HepG2 (cell line): ENCODE measurements at regions not wholly inside any gene's neighbourhood (a gene's known extent, or its start where the extent isn't known, plus 50 kb on each side); places are given as distances from the start of the nearest gene placed in this dataset.

ENCODE experiments used
- ATAC-seq: fragments of 200-7000 bp; cut with Tn5 transposase; 3 replicates; pipeline ENCODE4 v1.9.1; 2020; ENCODE audit warnings: mild to moderate bottlenecking, moderate library complexity
- BruUV-seq: library from RNA; stranded (reverse); fragments of 400-500 nt; replicated peaks from 2 replicates; lab custom pipeline; 2021; lab: Mats Ljungman, UMichigan
- CTCF ChIA-PET: fragments of 300-600 bp; formaldehyde crosslinking; extraction: SDS; loops from one replicate; lab custom pipeline; 2021; ENCODE audit warnings: low total read pairs, inconsistent platforms, low intra/inter-chr PET ratio; lab: Yijun Ruan, JAX
- POLR2A ChIA-PET: fragments of 350-600 bp; sonication (Branson Sonifier 250); formaldehyde crosslinking; loops from one replicate; lab custom pipeline; 2020; ENCODE audit warnings: antibody characterized with exemption, inconsistent platforms; lab: Yijun Ruan, JAX
- DNase-seq: peaks from one replicate; pipeline ENCODE4 v3.0.0-alpha.2; 2015; ENCODE audit warnings: low spot score
- FAIRE-seq: peaks from 3 replicates; lab custom pipeline; 2011; peaks lifted over from hg19 to GRCh38; lab: Jason Lieb, UNC
- H2AFZ ChIP-seq: one replicate; pipeline ENCODE4 v1.6.1; 2011; ENCODE audit warnings: low read length, inconsistent platforms
- H3K27ac ChIP-seq: fragments of 300-600 bp; 3 replicates; pipeline ENCODE4 v1.8.0; 2011; ENCODE audit warnings: mixed run types, mild to moderate bottlenecking, mixed read lengths, low read length, inconsistent platforms; ENCODE audit not compliant: insufficient read depth; ENCODE audit errors: extremely low read length
- H3K27me3 ChIP-seq, 2 experiments: fragments of 200-600 bp in 1 of 2; 2 replicates in 1 of 2; 3 replicates in 1 of 2; pipeline versions ENCODE4 v1.6.0 to v1.8.0; 2011; ENCODE audit warnings: low read length in 2 of 2, mild to moderate bottlenecking in 2 of 2, moderate library complexity in 2 of 2, inconsistent platforms in 1 of 2; ENCODE audit not compliant: insufficient read depth in 2 of 2, control insufficient read depth in 1 of 2
- H3K36me3 ChIP-seq, 2 experiments: fragments of 200-600 bp in 1 of 2; replicated peaks in 1 of 2; 2 replicates in 1 of 2; 3 replicates in 1 of 2; pipeline versions ENCODE4 v1.5.1 to v1.8.0; 2011; ENCODE audit warnings: low read length in 2 of 2, inconsistent platforms in 1 of 2; ENCODE audit not compliant: insufficient read depth in 2 of 2, control insufficient read depth in 1 of 2
- H3K4me1 ChIP-seq: 2 replicates; pipeline ENCODE4 v1.5.1; 2012; ENCODE audit warnings: low read length, inconsistent platforms; ENCODE audit not compliant: insufficient read depth
- H3K4me2 ChIP-seq: 2 replicates; pipeline ENCODE4 v1.6.0; 2011; ENCODE audit warnings: low read depth, low read length, inconsistent platforms
- H3K4me3 ChIP-seq, 3 experiments: fragments of 200-600 bp in 1 of 3; sonication (generic), shearing (Covaris generic) in 1 of 3; replicated peaks in 1 of 3; 2 replicates each; pipeline ENCODE4 v1.5.1; 2011 to 2016; ENCODE audit warnings: low read length in 3 of 3, inconsistent platforms in 2 of 3, low read depth in 2 of 3, mild to moderate bottlenecking in 2 of 3, control low read depth in 1 of 3, mixed read lengths in 1 of 3; ENCODE audit not compliant: insufficient read depth in 1 of 3
- H3K79me2 ChIP-seq: one replicate; pipeline ENCODE4 v1.6.1; 2011; ENCODE audit warnings: low read length, inconsistent platforms; ENCODE audit not compliant: insufficient read depth
- H3K9ac ChIP-seq: 2 replicates; pipeline ENCODE4 v1.6.0; 2011; ENCODE audit warnings: mild to moderate bottlenecking, low read depth, low read length, inconsistent platforms; ENCODE audit not compliant: insufficient read depth
- H3K9me3 ChIP-seq: 2 replicates; pipeline ENCODE4 v1.5.1; 2012; ENCODE audit warnings: mild to moderate bottlenecking, low read length
- H4K20me1 ChIP-seq: 2 replicates; pipeline ENCODE4 v1.6.0; 2011; ENCODE audit warnings: inconsistent platforms, mild to moderate bottlenecking, low read length, moderate library complexity; ENCODE audit not compliant: insufficient read depth
- ATRX ChIP-seq: sonication (generic); formaldehyde crosslinking; IDR thresholded peaks from 2 replicates; pipeline ENCODE4 v1.4.0; 2020; ENCODE audit warnings: missing genetic modification reagents, borderline replicate concordance
- CHD4 ChIP-seq: fragments of 200-600 bp; sonication (generic); IDR thresholded peaks from 2 replicates; pipeline ENCODE4 v1.7.0; 2017; ENCODE audit warnings: mild to moderate bottlenecking, low read length, borderline replicate concordance
- NBN ChIP-seq: fragments of 450-650 bp; conservative IDR thresholded peaks from 2 replicates; pipeline ENCODE4 v1.6.1; 2017
- SMAD3 ChIP-seq: sonication (generic); formaldehyde crosslinking; IDR thresholded peaks from 2 replicates; pipeline ENCODE4 v1.4.0; 2020; ENCODE audit warnings: missing genetic modification reagents
- ZNF282 ChIP-seq: fragments of 450-650 bp; IDR thresholded peaks from 2 replicates; pipeline ENCODE4 v1.6.1; 2018; ENCODE audit not compliant: partially characterized antibody
- WGBS: methylation state at CpG from one replicate; pipeline ENCODE4 v1.1.6; 2017; ENCODE audit warnings: low lambda C conversion rate; 5-methylcytosine and 5-hydroxymethylcytosine counted together
- in situ Hi-C: cut with HindIII; loops from 2 replicates; pipeline ENCODE4 v1.10.0; 2017; ENCODE audit warnings: low pct_unique_long_range_greater_than_20kb; ENCODE audit not compliant: extremely low pct_ligation_motif_present
- intact Hi-C: fragments of 100-400 bp; cut with micrococcal nuclease; formaldehyde crosslinking; loops from one replicate; pipeline ENCODE4 v1.10.0; 2022; ENCODE audit not compliant: unreplicated experiment
- TF ChIP-seq, protein P1 (sequence below): sonication (generic); formaldehyde crosslinking; IDR thresholded peaks from 2 replicates; pipeline ENCODE4 v1.4.0; 2020; ENCODE audit warnings: missing genetic modification reagents
- TF ChIP-seq, protein P2 (sequence below): sonication (generic); formaldehyde crosslinking; IDR thresholded peaks from 2 replicates; pipeline ENCODE4 v1.4.0; 2020; ENCODE audit warnings: mild to moderate bottlenecking, low read depth, missing genetic modification reagents
- TF ChIP-seq, protein P3 (sequence below): sonication (generic); formaldehyde crosslinking; IDR thresholded peaks from 2 replicates; pipeline ENCODE4 v1.8.0; 2022; ENCODE audit warnings: mild to moderate bottlenecking, missing genetic modification reagents, moderate library complexity

DNA sequence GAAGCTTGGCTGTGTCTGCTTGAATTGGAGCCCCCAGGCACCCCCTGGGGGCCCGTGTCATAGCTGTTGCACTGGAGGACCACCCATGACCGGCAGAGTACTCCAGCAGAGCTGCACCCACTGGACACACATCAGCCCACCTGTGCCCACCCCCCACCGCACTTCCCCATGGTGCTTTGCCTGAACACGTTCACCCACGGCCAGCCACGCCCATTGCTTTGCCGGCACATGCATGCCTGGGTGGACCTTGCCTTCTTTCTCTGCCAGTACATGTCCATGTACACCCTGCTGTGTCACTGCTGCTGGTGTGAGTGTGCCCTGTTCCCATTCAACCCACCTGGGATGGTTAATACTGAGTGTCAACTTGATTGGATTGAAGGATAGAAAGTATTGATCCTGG lies 88.7 kb downstream of the SAMD9 start:
- no peaks in the 10 kb centered on the region; a peak in 1 of 5 replicates for H3K27me3 ChIP-seq
- ATAC-seq (peak; percentile 38), DNase-seq (no peak), FAIRE-seq (no peak)
- H3K4me3 ChIP-seq = no peak overlapping the region
- no peaks in the 10 kb centered on the region for H3K36me3 ChIP-seq
- BruUV-seq = no TSS peak
- intact Hi-C loops = no loop called here
- H3K9me3 ChIP-seq = peaks cover 6% of the 10 kb centered on the region
- ChIA-PET POLR2A (no interaction called here), CTCF (no interaction called here)
- WGBS = no CpG with 5 or more reads among the region's 7 CpGs
- no peaks in the 10 kb centered on the region for H3K79me2 ChIP-seq
- in situ Hi-C loops = no loop called here
- H3K4me2 ChIP-seq = no peak overlapping the region
- H3K9ac ChIP-seq = no peak overlapping the region
- H4K20me1 ChIP-seq = no peaks in the 10 kb centered on the region
- H3K27ac ChIP-seq = no peak overlapping the region
- H3K4me1 ChIP-seq = peaks cover 17% of the 10 kb centered on the region
- TF ChIP-seq ATRX (CRISPR knock-in tag) = no peak
- TF ChIP-seq NBN = no peak
- TF ChIP-seq, protein P1, sequence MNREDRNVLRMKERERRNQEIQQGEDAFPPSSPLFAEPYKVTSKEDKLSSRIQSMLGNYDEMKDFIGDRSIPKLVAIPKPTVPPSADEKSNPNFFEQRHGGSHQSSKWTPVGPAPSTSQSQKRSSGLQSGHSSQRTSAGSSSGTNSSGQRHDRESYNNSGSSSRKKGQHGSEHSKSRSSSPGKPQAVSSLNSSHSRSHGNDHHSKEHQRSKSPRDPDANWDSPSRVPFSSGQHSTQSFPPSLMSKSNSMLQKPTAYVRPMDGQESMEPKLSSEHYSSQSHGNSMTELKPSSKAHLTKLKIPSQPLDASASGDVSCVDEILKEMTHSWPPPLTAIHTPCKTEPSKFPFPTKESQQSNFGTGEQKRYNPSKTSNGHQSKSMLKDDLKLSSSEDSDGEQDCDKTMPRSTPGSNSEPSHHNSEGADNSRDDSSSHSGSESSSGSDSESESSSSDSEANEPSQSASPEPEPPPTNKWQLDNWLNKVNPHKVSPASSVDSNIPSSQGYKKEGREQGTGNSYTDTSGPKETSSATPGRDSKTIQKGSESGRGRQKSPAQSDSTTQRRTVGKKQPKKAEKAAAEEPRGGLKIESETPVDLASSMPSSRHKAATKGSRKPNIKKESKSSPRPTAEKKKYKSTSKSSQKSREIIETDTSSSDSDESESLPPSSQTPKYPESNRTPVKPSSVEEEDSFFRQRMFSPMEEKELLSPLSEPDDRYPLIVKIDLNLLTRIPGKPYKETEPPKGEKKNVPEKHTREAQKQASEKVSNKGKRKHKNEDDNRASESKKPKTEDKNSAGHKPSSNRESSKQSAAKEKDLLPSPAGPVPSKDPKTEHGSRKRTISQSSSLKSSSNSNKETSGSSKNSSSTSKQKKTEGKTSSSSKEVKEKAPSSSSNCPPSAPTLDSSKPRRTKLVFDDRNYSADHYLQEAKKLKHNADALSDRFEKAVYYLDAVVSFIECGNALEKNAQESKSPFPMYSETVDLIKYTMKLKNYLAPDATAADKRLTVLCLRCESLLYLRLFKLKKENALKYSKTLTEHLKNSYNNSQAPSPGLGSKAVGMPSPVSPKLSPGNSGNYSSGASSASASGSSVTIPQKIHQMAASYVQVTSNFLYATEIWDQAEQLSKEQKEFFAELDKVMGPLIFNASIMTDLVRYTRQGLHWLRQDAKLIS = no peak
- no peak for TF ChIP-seq CHD4
- no peak for TF ChIP-seq SMAD3 (CRISPR knock-in tag)
- TF ChIP-seq, protein P2, sequence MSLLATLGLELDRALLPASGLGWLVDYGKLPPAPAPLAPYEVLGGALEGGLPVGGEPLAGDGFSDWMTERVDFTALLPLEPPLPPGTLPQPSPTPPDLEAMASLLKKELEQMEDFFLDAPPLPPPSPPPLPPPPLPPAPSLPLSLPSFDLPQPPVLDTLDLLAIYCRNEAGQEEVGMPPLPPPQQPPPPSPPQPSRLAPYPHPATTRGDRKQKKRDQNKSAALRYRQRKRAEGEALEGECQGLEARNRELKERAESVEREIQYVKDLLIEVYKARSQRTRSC (CRISPR knock-in tag) = no peak
- no peak for TF ChIP-seq ZNF282
- TF ChIP-seq, protein P3, sequence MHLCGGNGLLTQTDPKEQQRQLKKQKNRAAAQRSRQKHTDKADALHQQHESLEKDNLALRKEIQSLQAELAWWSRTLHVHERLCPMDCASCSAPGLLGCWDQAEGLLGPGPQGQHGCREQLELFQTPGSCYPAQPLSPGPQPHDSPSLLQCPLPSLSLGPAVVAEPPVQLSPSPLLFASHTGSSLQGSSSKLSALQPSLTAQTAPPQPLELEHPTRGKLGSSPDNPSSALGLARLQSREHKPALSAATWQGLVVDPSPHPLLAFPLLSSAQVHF (CRISPR knock-in tag) = no peak
- no peak overlapping the region for H2AFZ ChIP-seq
